ENCODE measurements at regions not wholly inside any gene's neighbourhood (a gene's known extent, or its start where the extent isn't known, plus 50 kb on each side); places are given as distances from the start of the nearest gene placed in this dataset.

DNA sequence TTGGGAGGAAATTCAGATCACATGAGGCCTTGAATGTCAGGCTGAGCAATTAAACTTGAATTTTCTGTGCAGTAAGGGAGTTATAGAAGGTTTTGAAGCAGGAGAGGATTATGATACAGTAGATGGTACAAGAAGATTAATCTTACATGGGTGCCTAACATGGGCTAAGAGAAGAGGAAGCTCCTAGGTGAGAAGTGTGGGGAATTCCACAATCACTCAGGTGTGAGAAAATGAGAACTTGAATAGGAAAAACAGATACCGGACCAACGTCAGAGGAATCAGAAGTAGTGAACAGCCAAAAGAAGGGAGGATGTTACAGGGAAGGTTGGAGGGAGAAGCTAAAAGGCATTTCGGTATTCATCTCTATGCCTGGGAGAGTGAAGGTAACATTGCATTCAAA lies 250.7 kb upstream of the SLC35B3 start:
- in situ Hi-C loops (cut with HindIII; ENCODE audit: low pct_unique_long_range_greater_than_20kb, low sequenced_read_pairs), result no loop called here
- DNase-seq (ENCODE audit: low read depth), result no peak

DNA sequence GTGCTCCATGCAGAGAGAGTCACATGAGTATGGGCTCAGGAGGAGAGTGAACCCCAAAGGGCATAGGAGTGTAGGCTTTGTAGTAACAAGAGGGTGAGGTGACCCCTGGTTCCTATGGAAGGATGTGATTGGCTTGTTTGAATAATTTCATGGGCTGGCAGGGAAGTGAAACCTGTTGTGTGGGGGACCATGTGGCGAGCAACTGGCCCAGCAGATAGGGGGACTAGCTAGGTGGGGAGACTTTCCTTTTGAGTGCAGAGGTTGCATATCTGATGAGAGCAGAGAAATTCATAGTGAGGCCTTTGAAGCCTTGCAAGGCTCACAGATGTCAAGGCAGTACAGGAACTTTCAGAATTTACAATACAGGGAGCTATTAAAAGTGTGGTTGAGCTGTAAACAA lies 247.9 kb upstream of the SLC35B3 start:
- DNase-seq (ENCODE audit: low read depth), result no peak

DNA sequence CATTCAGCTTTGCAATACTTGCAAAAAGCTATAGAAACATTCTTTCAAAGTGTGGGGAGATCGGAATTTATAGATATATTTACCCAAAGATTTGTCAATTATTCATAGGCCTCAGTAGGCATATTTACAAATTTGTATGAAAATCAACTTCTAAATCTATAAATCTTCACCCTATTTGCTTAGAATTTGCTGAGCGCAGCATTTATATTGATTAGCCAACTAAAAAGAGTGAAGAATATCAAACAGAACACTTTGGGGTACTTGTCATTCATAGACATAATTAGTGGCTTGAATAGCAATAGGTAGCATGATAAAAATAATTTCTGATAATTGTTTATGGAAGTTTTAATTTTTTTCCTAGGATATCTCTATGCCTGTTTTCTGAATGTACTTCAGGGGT lies 244.5 kb upstream of the SLC35B3 start:
- DNase-seq (ENCODE audit: low read depth), result no peak
- in situ Hi-C loops (cut with HindIII; ENCODE audit: low pct_unique_long_range_greater_than_20kb, low sequenced_read_pairs), result no loop called here

More for the DNA sequence above, 247.9 kb upstream of the SLC35B3 start:
- in situ Hi-C loops (cut with HindIII; ENCODE audit: low pct_unique_long_range_greater_than_20kb, low sequenced_read_pairs), result no loop called here

DNA sequence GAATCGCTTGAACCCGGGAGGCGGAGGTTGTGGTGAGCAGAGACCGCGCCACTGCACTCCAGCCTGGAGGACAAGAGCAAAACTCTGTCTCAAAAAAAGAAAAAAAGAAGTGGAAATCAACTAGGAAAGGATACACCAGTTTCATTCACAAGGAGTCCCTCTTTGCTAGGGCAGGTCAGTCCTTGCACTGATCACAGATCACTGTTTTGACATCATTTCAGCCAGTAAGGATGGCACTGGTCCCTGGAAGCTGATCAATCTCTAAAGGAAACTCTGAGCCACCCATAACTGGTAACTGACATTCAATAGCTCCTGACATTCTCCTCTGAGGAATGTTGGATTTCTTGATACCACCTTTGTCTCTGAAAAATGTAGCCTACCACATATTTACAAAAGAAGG lies 243.1 kb upstream of the SLC35B3 start:
- in situ Hi-C loops (cut with HindIII; ENCODE audit: low pct_unique_long_range_greater_than_20kb, low sequenced_read_pairs), result no loop called here
- no peak for DNase-seq (ENCODE audit: low read depth)

DNA sequence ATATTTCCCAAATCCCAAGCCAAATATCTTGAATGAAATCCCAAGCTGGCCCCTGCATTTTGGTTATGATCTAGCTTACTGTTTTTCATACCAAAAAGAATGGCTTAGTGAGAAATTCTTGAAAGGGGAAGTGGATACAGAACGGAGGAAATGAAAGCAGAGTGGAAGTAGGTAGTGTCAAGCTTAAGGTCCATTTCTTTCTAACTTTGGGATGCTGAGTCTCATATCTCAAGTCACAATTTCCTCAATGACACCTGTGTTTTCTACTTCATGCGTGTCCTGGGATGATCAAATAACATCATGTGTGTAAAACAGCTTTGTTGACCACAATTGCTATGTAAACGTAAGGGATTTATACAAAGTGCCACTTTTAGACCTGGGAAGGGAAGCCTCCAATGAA lies 238.8 kb upstream of the SLC35B3 start:
- in situ Hi-C loops (cut with HindIII; ENCODE audit: low pct_unique_long_range_greater_than_20kb, low sequenced_read_pairs), result no loop called here
- DNase-seq (ENCODE audit: low read depth), result no peak

DNA sequence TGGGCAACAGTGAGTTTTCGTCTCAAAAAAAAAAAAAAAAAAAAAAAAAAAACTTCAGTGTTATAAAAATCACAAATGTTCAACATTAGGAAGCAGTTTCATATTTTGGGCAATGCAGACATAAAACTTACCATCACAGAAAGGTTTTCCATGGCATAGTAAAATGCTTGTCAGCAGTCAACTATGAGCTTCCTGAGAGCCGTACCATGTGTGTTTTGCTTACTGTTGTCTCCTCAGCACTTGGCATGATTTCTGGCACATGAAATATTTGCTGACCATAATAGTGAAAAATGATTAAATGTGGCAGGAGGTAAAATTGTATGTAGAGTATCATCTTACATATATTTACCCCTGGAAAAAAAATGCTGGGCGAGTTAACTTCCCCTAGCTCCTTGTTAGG lies 237.5 kb upstream of the SLC35B3 start:
- in situ Hi-C loops (cut with HindIII; ENCODE audit: low pct_unique_long_range_greater_than_20kb, low sequenced_read_pairs), result no loop called here
- no peak for DNase-seq (ENCODE audit: low read depth)

DNA sequence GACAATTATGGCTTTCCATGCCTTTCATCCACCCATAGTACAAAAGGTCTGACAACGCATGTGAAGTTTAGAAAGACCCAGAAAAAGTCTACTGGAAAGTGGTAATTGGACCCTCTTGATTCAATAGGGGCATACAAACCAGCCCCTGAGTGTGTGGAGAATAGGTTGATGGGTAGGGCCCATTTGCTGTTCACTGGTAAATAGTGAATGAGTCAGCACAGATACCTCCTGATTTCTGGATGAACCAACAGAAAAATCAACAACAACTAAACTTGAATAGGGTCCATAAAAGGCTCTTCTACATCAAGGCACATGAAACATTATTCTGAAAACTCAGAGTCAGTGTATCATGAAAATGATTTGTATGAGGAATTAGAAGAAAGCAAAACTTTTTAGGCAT lies 235.4 kb upstream of the SLC35B3 start:
- DNase-seq (ENCODE audit: low read depth), result no peak
- in situ Hi-C loops (cut with HindIII; ENCODE audit: low pct_unique_long_range_greater_than_20kb, low sequenced_read_pairs), result no loop called here

DNA sequence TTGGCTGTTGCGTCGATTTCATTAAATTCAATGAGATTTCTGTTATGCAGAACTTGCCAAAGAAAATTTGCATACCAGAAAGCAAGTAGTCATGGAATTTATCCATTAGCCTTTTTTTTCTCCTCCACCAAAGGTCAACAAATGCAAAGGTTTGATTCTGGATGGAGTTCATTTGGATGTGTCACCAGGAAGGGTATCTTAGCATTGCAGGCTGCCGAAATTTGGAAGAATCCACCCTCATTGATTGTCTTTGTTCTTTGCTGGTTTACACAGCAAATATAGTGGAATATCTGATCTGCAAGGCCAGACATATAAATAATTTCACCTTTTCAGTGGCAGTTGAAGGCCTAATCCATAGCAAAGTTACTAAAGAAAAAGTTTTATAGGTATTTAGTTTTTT lies 229.4 kb upstream of the SLC35B3 start:
- DNase-seq (ENCODE audit: low read depth), result no peak
- in situ Hi-C loops (cut with HindIII; ENCODE audit: low pct_unique_long_range_greater_than_20kb, low sequenced_read_pairs), result no loop called here

DNA sequence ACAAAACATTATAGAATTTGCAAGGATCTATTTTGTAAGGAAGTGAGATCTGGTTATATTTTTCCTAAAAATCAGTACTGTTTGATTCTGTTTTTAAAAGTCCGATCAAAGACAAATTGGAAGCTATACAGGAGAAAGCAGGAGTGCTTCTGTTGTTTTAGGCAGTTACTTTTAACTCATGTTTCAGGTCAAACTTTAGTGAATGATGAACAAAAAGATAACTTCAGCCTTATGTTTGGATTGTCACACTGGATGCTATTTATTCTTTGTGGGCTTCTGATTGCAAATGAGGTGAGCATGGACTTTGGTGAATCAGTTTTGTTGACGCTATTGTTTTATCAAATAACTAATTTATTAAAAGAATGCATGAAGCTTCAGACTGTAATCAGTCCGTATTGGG lies 228.7 kb upstream of the SLC35B3 start:
- DNase-seq (ENCODE audit: low read depth), result no peak
- in situ Hi-C loops (cut with HindIII; ENCODE audit: low pct_unique_long_range_greater_than_20kb, low sequenced_read_pairs), result no loop called here

DNA sequence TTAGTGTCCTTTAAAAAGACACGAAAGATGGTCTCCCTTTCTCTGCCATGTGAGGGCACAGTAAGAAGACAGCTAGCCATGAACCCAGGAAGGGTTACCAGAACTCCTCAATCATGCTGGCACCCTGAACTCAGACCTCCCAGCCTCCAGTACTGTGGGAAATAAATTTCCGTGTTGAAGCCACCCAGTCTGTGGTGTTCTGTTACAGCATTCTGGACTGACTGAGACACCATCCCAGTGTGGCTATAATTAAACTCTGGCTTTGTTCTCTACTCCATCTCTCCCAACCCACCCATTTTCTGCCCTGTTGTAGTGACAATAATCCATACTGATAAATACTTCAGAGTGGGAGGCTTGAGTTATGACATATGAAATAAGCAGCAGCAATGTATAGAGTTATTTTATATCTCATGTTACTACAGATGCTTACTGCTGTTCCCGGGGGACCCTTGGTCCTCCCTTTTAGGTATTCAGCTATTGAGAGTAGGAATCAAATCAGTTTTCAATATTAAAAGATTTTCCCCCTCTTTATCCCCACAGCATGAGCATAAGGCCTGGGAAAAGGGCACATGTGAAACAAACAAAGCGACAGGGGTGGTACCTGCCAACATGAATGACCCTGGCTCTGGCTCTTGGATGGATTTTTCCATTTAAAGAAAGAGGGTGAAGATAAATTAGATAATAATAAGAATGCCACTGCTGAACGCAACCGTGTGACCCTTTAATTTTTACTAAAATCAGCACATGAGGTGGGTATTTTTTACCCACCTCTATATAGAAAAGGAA lies 224.3 kb upstream of the SLC35B3 start:
- in situ Hi-C loops (cut with HindIII; ENCODE audit: low pct_unique_long_range_greater_than_20kb, low sequenced_read_pairs), result no loop called here
- DNase-seq (ENCODE audit: low read depth), result no peak

DNA sequence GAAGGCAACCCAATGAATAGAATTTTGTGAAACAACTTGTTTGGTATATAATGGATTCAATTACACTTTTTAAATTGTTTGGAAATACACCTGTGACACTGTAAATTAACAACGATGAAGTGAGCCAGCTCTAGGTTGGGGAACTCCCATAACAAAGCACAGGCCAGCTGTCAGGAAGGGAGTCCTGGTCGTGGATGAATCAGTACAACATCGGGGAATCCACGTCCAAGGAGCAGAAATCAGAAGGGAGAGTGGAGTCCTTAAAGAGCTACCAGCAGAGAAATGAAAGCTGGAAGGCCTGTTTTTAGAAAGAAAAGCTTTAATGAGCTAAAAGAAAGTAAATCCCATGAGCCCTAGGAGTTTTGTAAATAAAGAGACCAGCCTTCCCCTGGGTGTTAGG lies 223.1 kb upstream of the SLC35B3 start:
- in situ Hi-C loops (cut with HindIII; ENCODE audit: low pct_unique_long_range_greater_than_20kb, low sequenced_read_pairs), result no loop called here
- no peak for DNase-seq (ENCODE audit: low read depth)

DNA sequence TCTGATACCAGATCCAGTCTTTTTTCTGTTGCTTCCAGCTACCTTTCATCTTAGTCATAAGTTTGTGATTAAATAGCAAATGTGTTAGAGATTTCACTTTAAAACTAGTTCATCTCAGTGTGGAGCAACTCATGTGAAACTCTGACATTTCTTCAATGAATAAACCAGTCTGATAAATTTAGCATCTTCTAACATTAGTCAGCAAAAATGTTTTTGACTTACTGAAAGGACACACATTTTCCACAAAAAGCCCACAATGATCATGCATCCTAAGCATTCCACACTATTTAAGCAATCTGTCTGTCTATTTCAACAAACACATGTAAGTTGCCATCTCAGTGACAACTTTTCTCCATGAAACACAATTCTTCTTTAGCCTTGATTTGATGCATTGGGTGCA lies 222.2 kb upstream of the SLC35B3 start:
- in situ Hi-C loops (cut with HindIII; ENCODE audit: low pct_unique_long_range_greater_than_20kb, low sequenced_read_pairs), result no loop called here
- DNase-seq (ENCODE audit: low read depth), result no peak

DNA sequence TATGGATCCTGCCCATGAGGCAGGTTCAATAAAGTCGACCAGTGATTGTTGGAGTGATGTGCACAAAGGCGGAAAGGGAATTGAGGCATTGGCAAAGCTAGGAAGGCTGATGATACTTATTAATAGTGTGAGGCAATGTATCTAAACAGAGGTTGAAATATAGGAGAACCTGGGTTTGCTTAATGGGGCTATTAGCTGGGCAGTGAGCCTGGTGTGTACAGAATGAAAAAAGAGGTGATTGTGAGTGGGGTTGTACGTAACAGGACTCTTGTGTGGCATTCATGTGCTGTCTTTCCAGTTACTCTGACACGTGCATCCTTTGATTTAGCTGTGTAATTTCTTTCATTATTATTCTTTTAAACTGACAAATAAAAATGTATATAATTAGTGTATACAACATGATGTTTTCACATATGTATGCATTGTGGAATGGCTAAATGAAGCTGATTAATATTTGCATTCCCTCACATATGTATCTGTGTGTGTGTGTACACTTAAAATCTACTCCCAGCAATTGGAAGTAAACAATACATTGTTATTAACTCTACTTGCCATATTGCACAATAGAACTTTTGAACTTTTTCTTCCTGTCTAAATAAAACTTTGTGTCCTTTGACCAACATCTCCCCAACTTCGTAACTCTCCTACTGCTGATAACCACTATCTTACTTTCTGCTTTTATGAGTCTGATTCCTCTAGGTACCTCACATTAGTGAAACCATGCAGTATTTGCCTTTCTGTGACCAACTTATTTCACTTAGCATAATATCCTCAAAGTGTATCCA lies 220.5 kb upstream of the SLC35B3 start:
- DNase-seq (ENCODE audit: low read depth), result no peak
- in situ Hi-C loops (cut with HindIII; ENCODE audit: low pct_unique_long_range_greater_than_20kb, low sequenced_read_pairs), result no loop called here

DNA sequence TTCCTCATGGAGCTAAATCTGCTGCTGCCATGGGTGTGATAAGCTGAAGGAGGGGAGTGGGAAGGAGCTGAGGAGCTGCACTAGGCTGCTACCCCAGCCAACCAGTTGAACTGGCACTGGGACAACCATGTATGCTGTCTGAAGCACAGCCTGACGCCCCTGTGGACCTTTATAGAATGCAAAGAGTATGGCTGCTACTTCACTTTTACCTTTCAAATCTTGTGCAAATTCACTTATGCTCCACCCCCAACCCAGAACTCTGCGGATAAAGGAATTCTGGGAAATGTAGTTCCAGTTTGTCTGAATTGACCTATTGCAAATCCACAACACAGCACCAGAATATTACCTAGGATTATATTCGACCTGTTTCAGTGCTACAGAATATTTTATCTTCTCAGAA lies 217.4 kb upstream of the SLC35B3 start:
- in situ Hi-C loops (cut with HindIII; ENCODE audit: low pct_unique_long_range_greater_than_20kb, low sequenced_read_pairs), result no loop called here
- DNase-seq (ENCODE audit: low read depth), result no peak

DNA sequence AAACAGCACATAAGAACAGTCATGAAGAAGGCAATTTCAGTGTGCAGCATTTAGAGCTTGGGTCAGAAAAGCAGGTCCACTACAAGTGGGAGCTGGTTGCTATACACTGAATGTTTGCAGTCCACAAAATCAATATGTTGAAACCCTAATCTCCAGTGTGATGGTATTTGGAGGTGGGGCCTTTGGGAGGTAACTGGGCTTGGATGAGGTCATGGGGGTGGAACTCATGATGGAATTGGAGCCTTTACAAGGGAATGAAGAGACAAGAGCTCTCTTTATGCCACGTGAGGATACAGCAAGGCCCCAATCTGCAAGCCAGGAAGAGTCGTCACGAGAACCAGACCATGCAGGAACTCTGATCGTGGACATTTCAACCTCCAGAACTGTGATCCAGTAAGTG lies 216.7 kb upstream of the SLC35B3 start:
- in situ Hi-C loops (cut with HindIII; ENCODE audit: low pct_unique_long_range_greater_than_20kb, low sequenced_read_pairs), result no loop called here
- DNase-seq (ENCODE audit: low read depth), result no peak

DNA sequence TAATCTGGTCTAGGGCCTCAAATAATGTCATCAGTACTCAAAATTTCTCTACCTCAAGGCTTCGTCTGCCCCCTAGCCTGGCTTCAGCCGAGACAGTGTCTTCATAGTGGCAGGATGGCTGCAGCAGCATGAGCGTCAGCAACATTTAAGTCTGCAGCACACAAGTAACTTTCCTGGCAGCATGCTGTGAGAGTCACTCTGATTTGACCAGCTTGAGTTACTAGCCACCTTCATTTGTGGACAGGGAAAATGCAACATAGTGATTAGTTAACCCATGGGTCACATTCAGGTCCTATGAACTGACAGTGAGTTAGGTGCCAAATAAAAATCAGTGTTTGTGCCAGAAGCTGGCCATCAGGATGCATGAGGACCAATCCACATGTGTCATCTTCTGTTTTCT lies 209.9 kb upstream of the SLC35B3 start:
- no peak for DNase-seq (ENCODE audit: low read depth)
- in situ Hi-C loops (cut with HindIII; ENCODE audit: low pct_unique_long_range_greater_than_20kb, low sequenced_read_pairs), result no loop called here

DNA sequence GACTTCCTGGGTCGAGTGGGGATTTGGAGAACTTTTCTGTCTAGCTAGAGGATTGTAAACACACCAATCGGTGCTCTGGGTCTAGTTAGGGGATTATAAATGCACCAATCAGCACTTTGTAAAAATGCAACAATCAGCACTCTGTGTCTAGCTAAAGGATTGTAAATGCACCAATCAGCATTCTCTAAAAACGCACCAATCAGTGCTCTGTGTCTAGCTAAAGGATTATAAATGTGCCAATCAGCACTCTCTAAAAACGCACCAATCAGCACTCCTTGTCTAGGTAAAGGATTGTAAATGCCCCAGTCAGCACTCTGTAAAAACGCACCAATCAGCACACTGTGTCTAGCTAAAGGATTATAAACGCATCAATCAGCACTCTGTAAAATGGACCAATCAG lies 209.0 kb upstream of the SLC35B3 start:
- in situ Hi-C loops (cut with HindIII; ENCODE audit: low pct_unique_long_range_greater_than_20kb, low sequenced_read_pairs), result no loop called here

DNA sequence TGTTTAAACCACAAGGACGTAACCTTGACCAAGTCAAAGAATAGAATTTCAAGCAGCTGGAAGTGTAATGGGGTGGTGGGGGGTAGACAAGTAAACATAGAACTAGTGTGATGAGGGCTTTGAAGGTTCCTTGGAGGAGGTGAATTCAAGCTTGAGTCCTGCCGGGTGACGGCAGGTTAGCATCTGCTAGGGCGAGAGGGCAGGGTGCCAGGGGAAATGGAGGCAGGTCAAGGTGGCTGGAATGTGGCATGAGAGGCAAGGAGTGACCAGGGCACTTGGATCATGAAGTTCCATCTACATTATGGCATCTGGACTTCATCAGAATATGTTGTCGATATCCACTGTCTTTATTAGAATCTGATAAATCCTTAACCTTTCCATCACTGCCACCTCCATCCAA lies 207.5 kb upstream of the SLC35B3 start:
- in situ Hi-C loops (cut with HindIII; ENCODE audit: low pct_unique_long_range_greater_than_20kb, low sequenced_read_pairs), result no loop called here
- DNase-seq (ENCODE audit: low read depth), result no peak

More for the DNA sequence above, 209.0 kb upstream of the SLC35B3 start:
- DNase-seq (ENCODE audit: low read depth), result no peak

DNA sequence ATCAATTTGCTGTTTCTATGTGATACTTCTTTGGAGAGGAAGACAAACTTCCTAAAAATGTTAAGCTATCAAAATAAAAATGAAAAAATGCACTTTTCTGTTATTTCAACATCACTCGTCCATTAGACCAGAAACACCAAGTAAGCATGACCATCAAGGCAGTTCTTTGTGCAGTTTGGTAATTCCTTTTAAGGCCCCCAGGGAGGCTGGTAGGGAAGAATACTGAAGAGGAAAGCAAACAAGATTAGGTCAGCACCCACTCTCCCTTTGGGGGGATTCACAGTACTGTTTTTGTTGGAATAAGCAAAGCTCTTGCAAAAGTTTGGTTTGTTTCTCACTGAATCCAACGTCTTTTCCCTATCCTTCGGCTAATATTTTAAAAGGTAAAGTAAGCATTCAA lies 206.8 kb upstream of the SLC35B3 start:
- DNase-seq (ENCODE audit: low read depth), result no peak
- in situ Hi-C loops (cut with HindIII; ENCODE audit: low pct_unique_long_range_greater_than_20kb, low sequenced_read_pairs), result no loop called here
